ENCODE measurements at regions not wholly inside any gene's neighbourhood (a gene's known extent, or its start where the extent isn't known, plus 50 kb on each side); places are given as distances from the start of the nearest gene placed in this dataset.

DNA sequence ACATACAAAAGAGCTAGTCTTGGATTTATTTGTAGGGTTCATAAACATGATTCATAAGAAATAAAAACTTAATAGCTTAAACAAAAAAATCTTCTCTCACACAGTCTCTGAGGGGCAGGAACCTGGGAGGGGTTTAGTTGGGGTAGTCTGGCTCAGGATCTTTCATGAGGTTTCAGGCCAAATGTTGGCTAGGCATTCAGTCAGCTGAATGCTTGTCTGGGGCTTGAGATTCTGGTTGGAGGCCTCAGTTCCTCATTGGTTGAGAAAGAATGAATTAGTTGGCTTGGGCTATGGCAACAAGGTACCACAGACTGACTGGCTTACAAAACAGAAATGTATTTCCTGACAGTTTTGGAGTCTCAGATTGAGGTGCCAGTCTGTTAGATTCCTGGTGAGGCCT lies 74.3 kb downstream of the ANKRD7 start:
- intact Hi-C loops (cut with DNase I) = no loop called here
- no peak for DNase-seq (ENCODE audit: low spot score)

DNA sequence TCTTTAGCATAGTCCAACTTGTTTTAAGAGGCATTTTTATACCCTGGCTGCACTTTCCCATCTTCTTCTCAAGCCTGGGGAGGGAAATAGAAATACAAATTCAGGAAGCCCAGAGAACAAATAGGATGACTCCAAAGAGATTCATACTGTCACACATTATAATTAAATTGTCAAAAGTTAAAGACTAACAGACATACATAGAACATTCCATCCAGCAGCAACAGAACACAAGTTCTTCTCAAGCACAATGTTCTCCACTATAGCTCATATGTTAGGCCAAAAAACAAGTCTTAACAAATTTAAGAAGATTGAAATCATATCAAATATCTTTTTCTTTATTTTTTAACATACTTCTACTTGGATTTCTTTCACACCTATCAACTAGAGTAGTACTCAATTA lies 75.7 kb downstream of the ANKRD7 start:
- intact Hi-C loops (cut with DNase I) = no loop called here
- no peak for DNase-seq (ENCODE audit: low spot score)

DNA sequence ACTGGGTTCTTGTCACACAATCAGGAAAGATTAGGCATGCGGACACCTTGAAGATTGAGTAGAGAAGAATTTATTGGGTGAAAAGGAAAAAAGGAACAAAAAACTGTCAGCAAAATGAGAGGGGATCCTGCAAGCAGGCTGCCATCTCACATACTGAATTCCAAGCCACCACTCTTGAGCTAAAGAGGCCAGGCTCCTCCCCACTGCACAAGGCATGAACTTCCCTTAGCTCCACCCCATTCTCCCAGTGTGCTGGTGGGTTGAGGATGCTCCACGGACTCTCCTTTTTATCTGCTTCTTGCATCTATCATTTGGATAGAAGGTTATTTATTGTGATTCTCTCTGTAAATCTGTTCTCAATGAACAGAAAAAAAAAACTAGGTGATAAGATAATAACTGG lies 79.6 kb downstream of the ANKRD7 start:
- intact Hi-C loops (cut with DNase I) = no loop called here
- DNase-seq (ENCODE audit: low spot score) = no peak

DNA sequence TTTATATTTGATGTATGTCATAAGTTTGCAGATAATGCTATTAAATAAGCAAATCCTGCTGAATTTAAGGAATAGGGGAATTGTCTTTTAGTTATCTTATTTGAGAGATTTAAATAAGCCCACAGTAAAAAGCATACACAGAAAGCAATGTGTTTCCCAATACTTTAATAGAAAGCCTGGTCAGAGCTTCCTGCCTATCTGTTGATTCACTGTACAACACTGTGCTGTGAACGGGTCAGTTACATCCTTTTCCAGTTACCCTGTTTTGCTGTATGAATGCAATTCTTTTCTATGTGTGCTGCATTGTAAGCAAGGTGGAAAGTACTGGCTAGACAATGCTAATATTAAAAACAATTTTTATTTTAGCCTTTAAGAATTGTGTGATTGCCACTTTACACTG lies 81.2 kb downstream of the ANKRD7 start:
- no peak for DNase-seq (ENCODE audit: low spot score)
- intact Hi-C loops (cut with DNase I) = no loop called here

DNA sequence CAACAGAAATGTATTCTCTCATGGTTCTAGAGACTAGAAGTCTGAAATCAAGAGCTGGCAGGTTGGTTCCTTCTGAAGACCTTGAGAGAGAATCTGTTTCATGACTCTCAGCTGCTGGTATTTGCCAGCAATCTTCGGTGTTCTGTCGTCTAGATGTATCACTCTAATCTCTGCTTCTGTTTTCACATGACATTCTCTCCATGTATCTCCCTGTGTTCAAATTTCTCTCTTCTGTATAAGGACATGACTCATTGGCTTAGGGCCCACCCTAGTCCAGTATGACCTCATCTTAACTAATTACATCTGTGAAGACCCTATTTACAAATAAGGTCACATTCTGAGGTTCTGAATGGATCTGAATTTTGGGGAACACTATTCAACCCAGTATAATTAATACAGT lies 82.3 kb downstream of the ANKRD7 start:
- DNase-seq (ENCODE audit: low spot score) = no peak
- intact Hi-C loops (cut with DNase I) = no loop called here

DNA sequence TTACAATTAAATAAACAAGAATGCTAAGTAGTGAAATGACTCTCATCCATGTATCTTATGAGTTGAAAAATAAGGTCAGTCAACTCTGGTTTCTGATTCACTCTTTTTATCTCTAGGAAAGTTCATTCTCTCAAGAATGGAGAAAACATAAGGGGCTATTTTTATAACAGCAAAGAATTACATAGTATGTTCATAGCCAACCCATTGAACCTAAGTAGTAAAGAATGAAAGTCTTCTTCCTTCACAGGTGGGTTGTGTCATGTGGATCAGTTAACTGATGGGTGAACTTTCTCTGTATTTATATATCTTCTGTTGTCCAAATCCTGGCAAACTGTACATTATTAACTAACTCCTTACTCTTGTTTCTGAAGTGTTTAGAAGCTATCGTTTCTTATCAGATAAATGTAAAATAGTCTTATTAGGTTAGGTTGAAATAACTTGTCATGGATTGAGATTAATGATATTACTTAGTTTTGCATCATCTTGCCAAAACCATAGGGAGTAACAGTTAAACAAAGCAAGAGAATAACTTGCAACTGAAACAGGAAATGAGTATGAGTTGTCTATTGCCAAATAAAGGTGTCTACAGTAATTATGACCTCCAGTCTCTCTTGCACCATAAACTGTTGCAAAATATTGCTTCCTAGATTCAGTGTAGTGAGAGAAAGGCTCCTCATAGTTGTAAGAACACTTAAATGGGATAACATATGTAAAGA lies 86.8 kb downstream of the ANKRD7 start:
- no peak for DNase-seq (ENCODE audit: low spot score)
- intact Hi-C loops (cut with DNase I) = no loop called here

DNA sequence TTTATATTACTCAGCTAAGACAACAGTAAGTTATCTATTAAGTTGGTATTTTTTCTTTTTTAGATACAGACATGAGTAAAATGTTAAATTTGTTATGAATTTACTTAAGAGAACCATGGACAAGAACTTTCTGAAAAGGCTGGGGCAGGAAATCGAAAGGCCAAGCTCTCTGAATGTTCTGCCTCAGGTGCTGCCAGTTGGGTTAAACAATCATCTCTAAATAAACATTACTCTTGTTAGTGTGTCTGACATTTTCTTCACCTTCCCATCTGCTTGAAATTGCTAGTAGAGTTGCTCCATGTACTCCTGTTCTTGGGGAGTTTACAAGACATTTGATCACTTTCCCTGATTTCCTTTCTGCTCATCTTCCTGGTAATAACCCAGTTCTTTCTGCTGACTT lies 87.5 kb downstream of the ANKRD7 start:
- no peak for DNase-seq (ENCODE audit: low spot score)
- intact Hi-C loops (cut with DNase I) = no loop called here

DNA sequence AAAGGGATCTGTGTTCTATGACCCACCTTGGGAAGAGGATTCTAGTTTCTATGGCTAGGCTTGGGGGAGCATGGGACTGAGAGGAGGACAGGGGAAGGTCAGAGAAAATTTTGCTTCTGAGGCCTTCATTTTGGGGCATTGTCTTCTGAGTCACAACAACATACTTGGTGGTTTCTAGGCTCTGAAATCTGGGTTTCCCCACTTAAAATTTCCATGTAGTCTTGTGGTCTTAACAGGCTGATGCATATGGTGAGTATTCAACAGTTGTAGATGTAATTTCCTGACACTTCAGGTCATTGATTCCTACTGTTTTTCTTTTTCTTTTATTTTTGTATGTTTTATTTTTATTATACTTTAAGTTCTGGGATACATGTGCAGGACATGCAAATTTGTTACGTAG lies 88.5 kb downstream of the ANKRD7 start:
- intact Hi-C loops (cut with DNase I) = no loop called here
- no peak for DNase-seq (ENCODE audit: low spot score)

DNA sequence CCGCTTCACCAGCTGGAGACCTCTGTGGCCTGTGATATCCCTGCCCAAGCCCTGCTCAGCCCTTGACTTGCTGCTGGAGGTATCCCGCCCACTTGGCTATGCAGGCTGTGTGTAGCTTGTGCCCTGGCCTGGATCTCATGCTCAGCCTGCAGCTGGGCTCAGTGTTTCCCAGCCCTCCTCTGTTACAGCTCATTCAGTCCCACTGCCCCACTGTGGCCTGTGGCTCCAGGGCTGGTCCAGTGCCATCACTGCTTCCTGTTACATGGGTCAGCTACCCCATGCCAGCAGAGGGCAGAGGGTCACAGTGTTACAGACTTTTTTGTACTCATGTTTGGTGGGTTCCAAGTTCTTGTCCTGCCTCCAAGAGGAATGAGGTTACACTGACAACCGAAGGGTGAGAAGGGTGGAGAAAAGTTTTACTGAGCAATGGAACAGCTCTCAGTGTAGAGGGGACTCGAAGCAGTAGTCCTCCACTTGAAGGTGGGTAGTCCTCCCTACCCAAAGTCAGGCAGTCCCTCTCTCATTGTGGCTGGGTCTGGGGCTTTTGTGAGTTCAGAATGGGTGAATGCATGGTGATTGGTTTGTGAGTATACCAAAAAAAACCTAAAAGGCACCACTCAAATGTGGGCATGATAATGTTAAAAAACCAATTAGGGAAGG lies 100.4 kb downstream of the ANKRD7 start:
- intact Hi-C loops (cut with DNase I) = no loop called here
- DNase-seq (ENCODE audit: low spot score) = no peak

DNA sequence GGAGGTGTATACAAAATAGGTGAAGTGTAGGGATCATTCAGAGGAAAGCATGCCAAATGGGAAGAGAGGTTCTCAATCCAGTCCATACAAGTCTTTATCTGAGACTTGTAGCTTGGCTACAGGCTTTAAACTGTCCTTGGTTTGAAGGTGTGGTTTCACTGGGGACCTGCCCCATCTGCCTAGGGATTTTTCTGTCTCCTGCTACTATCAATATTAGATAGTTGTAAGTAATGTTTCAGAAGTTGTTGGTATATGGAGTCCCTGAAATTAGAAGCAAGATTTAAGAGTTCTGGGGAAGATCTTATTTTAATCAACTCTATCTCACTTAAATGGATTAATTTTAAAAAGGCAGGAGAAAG lies 100.9 kb downstream of the ANKRD7 start:
- DNase-seq (ENCODE audit: low spot score) = no peak
- intact Hi-C loops (cut with DNase I) = no loop called here

DNA sequence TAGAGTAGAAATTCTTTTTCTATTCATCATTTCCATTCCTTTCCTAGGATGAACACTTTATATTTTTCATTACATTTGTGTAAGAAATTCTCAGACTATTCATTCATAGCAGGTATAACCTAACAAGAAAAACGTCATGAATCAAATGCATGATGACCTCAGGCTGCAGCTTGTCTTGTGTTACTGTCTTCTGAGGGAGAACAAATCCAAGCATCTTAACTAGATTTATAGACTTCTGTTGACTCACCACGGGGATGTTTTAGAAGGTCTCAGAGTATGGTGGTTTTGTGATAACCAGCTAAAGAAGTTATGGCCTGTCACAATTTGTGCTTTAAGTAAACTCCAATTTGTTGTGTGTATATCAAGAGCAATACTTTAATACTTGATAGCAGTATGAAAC lies 102.7 kb downstream of the ANKRD7 start:
- no peak for DNase-seq (ENCODE audit: low spot score)
- intact Hi-C loops (cut with DNase I) = no loop called here

DNA sequence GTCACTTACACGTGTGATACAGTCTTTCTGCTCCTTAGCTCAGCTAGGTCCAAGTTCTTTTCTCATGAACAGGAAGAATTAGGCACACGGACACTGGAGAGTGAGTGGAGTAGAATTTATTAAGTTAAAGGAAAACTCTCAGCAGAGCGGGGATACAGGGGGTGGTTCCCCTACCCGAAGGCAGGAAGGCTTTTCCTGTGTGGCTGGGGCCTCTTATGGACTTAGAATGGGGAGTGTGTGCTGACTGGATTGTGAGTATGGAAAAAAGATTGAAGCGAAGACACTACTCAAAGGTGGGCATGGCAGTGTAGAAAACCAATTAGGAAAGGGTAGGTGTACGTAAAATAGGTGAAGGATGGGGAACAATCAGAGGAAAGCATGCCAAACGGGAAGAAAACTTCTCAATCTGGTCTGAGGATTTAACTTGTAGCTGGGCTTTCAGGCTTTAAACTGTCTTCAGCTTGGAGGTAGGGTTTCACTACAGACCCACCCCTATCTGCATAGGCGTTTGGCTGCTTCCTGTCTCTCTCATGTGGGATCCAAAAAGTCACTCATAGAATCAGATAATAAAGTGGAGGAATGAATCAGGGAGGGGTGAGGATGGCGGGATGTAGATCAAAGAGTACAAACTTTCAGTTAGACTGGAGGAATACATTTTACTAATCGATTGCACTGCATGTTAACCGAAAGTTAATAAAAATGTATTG lies 104.2 kb downstream of the ANKRD7 start:
- intact Hi-C loops (cut with DNase I) = no loop called here
- DNase-seq (ENCODE audit: low spot score) = no peak

DNA sequence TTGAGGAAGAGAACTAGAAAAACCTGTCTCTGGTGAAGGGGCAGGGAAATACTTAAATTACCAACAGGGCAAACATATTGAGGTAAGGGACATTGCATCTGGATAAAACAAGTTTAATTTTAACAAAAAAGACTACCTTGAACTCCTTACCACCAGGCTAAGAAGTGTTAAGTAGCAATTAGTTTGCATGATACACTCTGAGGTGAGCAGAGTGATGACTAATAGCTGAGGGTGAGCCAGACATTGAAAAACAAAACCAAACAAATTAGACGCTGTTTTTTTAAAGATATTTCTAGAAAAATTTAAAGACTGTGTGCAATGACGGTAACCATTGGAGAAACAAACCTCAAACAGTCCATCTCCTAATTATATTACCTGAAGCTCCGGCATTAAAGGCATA lies 105.9 kb downstream of the ANKRD7 start:
- no peak for DNase-seq (ENCODE audit: low spot score)
- intact Hi-C loops (cut with DNase I) = no loop called here

DNA sequence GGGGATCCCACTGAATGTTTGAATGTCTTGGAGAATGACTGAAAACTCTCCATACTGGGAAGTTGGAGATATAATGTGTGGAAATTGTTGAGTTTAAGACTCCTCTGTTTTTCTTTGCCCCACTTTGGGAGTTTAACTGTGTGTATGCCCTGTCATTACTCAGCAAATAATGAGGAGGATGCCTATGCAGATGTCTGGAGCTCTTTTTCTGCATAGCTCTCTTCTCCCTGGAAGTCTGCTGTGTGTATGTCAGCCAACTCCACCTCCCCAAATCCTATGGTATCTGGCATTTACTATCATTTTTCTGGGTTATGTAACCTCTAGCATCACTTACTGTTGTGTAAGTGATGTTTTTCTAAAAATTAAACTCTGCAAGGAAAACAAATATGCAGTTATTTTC lies 122.2 kb downstream of the ANKRD7 start:
- intact Hi-C loops (cut with DNase I) = no loop called here
- DNase-seq (ENCODE audit: low spot score) = no peak

DNA sequence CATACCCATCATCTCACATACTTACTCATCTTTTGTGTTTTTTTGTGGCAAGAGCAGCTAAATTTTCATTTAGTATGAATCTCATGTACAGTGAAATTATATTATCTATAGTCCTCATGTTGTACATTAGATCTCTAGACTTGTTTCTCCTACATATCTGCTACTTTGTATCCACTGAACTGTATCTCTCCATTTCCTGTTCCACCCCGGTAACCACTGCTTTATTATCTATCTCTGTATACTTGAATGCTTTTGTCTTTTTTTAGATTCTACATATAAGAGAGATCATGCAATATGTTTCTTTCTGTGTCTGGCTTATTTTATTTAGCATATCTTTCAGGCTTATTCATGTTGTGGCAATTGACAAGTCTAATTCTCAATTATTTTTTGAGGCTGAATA lies 125.1 kb downstream of the ANKRD7 start:
- intact Hi-C loops (cut with DNase I) = no loop called here

DNA sequence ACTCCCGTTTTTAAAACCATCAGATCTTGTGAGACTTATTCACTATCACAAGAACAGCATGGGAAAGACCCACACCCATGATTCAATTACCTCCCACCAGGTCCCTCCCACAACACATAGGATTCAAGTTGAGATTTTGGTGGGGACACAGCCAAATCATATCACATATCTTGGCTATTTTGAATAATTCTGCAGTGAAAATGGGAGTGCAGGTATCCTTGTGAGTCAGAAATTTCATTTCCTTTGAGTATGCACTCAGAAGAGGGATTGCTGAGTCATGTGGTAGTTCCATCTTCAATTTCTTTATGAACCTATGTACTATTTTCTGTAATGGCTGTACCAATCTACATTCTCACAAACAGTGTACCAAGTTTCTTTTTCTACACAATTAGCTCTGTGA lies 125.8 kb downstream of the ANKRD7 start:
- intact Hi-C loops (cut with DNase I) = no loop called here
- DNase-seq (ENCODE audit: low spot score) = no peak

More for the DNA sequence above, 125.1 kb downstream of the ANKRD7 start:
- no peak for DNase-seq (ENCODE audit: low spot score)

DNA sequence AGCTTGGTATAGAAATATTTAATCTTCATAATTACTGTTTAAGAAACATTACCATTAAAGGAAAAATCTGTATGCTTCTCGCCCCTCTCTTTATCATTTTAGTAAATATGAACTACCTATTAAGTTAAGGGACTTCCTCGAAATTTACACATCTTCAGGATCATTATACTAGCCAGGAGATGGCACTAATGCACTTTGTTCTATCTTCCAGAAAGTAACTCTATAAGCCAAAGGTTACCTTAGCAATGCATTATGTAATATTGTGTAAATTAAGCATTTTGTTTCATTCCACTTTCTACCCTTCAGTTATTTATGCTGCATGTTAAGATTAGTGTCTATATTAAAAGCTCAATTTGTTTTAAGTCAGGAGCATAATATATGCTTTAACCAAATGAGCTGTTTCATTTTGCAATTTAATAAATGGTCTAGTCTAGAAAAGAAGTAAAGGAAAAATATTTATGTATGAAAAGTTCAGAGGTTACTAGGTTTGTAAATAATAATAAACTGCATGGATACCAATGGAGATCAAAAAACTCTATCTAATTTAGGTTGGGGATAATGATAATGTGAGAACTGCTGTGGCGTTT lies 128.5 kb downstream of the ANKRD7 start:
- intact Hi-C loops (cut with DNase I) = no loop called here
- DNase-seq (ENCODE audit: low spot score) = no peak

DNA sequence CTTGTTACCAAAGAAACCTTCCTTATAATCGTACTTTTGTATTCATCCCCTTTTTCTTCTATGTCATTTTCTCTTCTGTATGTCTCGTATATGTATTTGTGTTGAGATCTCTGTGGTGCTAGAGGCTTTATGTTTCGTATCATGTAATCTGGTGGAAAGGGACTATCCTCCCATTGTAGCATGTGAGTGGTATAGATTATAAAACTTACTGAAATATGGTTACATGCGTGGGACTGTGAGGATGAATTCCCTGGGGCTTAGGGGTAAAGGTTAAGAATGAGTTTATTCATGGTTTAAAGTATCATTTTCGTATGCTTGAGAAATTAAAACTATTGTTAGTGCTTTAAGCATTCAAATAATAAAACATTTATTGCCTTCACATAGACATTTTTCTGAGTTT lies 141.9 kb downstream of the ANKRD7 start:
- no peak for DNase-seq (ENCODE audit: low spot score)
- intact Hi-C loops (cut with DNase I) = no loop called here

DNA sequence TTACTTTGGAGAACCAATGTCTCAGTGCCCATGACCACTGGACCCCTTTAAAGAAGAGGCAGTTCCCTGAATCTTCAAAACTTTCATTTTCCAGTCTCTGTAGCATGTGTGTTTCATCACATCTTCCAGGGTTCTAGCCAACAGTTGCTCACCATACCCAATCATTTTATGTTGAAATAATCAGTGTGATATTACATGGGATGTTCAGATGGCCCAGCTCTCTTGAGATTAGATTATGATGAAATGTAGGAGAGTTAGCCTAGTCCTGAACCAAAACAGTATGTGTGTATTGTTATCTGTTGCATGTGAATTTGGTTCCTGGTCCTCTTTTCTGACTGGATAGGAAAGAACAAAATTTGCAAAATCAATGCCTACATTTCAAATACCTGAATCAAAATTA lies 144.5 kb downstream of the ANKRD7 start:
- intact Hi-C loops (cut with DNase I) = no loop called here
- DNase-seq (ENCODE audit: low spot score) = no peak

DNA sequence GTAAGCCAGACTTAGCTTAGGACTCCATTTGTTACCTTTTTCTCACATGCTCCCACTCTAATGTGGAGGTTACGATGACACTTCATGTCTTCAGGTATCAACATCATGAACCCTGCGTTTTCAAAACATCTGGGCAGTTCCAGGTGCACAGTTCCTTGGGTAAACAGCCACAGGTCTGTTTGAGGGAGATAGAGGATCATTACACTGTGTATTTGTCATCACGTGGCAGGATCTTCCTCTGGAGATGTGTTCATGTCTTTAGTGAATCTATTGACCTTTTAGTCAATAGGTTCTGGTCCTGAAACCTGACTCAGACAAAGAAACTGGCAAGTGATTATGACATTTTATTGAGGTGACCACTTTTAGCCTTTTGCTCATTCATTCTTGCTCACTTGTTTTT lies 145.5 kb downstream of the ANKRD7 start:
- intact Hi-C loops (cut with DNase I) = no loop called here
- DNase-seq (ENCODE audit: low spot score) = no peak

DNA sequence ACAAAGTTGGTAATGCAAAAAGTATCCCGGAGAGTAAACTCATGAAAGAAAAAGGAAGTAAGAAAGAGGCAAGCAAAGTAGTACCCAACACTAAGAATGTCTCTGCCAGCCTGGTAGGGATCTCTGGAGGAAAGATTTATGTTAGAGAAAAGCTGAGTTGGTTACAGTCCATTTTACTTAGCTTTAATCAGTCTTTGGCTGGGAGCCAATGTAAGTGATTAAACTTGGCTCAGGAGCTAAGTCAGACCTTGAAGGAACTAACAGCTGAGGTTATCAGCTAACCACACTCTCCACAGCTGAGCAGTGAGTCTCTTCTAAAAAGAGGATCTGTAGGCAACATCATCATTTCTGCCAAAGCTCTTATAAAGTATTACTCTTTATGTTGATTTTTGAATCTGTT lies 148.0 kb downstream of the ANKRD7 start:
- DNase-seq (ENCODE audit: low spot score) = no peak
- intact Hi-C loops (cut with DNase I) = no loop called here
